K562 (cell line): ENCODE measurements at regions not wholly inside any gene's neighbourhood (a gene's known extent, or its start where the extent isn't known, plus 50 kb on each side); places are given as distances from the start of the nearest gene placed in this dataset.

Source experiments
- CHD7 ChIP-seq: fragments of 200-600 bp; sonication (generic); IDR thresholded peaks from one replicate; pipeline ENCODE4 v1.6.1; 2012; ENCODE audit warnings: mild to moderate bottlenecking, low read depth, low read length, inconsistent platforms
- PBX2 ChIP-seq, 2 experiments: IDR thresholded peaks in 1 of 2; conservative IDR thresholded peaks in 1 of 2; 2 replicates each; pipeline ENCODE4 v1.6.1; 2016; ENCODE audit warnings: low read depth in 2 of 2, mild to moderate bottlenecking in 1 of 2, missing compliant biosample characterization in 1 of 2, missing genetic modification characterization in 1 of 2, moderate library complexity in 1 of 2
- POLR2G ChIP-seq: fragments of 200-400 bp; formaldehyde crosslinking; IDR thresholded peaks from 2 replicates; pipeline ENCODE4 v1.6.1; 2017; ENCODE audit warnings: low read depth, mild to moderate bottlenecking, antibody characterized with exemption, low read length, moderate library complexity
- SNAPC5 ChIP-seq: fragments of 250-450 bp; sonication (Bioruptor Pico); IDR thresholded peaks from 2 replicates; pipeline ENCODE4 v1.8.0; 2021; ENCODE audit warnings: moderate library complexity, mild to moderate bottlenecking, inconsistent platforms

GRCh38 chr11:91947215-91947820, 277.3 kb upstream of the FAT3 start (continued):
- TF ChIP-seq PBX2 (CRISPR knock-in tag; IDR thresholded peaks at IDR 0.05; ENCODE audit: low read depth) (no peak), PBX2 (tag; conservative IDR thresholded peaks at IDR 0.05; ENCODE audit: low read depth) (peak; percentile 79), SNAPC5 (CRISPR knock-in tag) (no peak), POLR2G (no peak), CHD7 (no peak)
